Esophagus squamous epithelium (tissue), 5 donors: ENCODE measurements at regions not wholly inside any gene's neighbourhood (a gene's known extent, or its start where the extent isn't known, plus 50 kb on each side); places are given as distances from the start of the nearest gene placed in this dataset.

Experiments used
- DNase-seq: peaks from one replicate; lab custom pipeline; 2025; lab: John Stamatoyannopoulos, UW
- H3K27ac ChIP-seq, 4 donors: fragments of 200-600 bp; sonication (generic); one replicate each; pipeline ENCODE4 v1.5.1; 2016 to 2019; ENCODE audit warnings: mild to moderate bottlenecking in 1 of 4
- H3K27me3 ChIP-seq, 4 donors: fragments of 200-600 bp; sonication (generic); 1 replicate in 3 of 4; 2 replicates in 1 of 4; pipeline versions ENCODE4 v1.5.1 to v1.6.0; 2017 to 2021; ENCODE audit warnings: antibody characterized with exemption in 1 of 4
- H3K36me3 ChIP-seq, 3 donors: fragments of 200-600 bp; sonication (generic); one replicate each; pipeline ENCODE4 v1.5.1; 2016 to 2019
- H3K4me1 ChIP-seq, 3 donors: fragments of 200-600 bp; sonication (generic); one replicate each; pipeline ENCODE4 v1.5.1; 2017 to 2019
- H3K4me3 ChIP-seq, 4 donors: fragments of 200-600 bp; sonication (generic); 1 replicate in 3 of 4; 2 replicates in 1 of 4; pipeline ENCODE4 v1.5.1; 2016 to 2019; ENCODE audit warnings: mild to moderate bottlenecking in 2 of 4, moderate library complexity in 1 of 4
- H3K9me3 ChIP-seq, 3 donors: fragments of 200-600 bp; sonication (generic); one replicate each; pipeline ENCODE4 v1.5.1; 2016 to 2019
- CTCF ChIP-seq, 6 experiments: fragments of 450-650 bp in 4 of 6; fragments of 200-600 bp in 2 of 6; sonication (generic) in 2 of 6; IDR thresholded peaks; one replicate each; pipeline ENCODE4 v1.5.1; 2016 to 2019; ENCODE audit warnings: antibody characterized with exemption in 6 of 6, mild to moderate bottlenecking in 4 of 6, moderate library complexity in 4 of 6
- POLR2A ChIP-seq, 4 donors: fragments of 450-650 bp; IDR thresholded peaks; one replicate each; pipeline ENCODE4 v1.6.1; 2017; ENCODE audit warnings: antibody characterized with exemption in 4 of 4, mild to moderate bottlenecking in 4 of 4, moderate library complexity in 3 of 4
- WGBS, 2 donors: methylation state at CpG; one replicate each; pipeline ENCODE4 v1.1.5; 2018; 5-methylcytosine and 5-hydroxymethylcytosine counted together
- intact Hi-C: fragments of 100-400 bp; cut with DNase I; formaldehyde crosslinking; loops from one replicate; pipeline ENCODE4 v1.15.0; 2022
- donor health status: DM: yes; HTN: yes; CAD: no.

DNA sequence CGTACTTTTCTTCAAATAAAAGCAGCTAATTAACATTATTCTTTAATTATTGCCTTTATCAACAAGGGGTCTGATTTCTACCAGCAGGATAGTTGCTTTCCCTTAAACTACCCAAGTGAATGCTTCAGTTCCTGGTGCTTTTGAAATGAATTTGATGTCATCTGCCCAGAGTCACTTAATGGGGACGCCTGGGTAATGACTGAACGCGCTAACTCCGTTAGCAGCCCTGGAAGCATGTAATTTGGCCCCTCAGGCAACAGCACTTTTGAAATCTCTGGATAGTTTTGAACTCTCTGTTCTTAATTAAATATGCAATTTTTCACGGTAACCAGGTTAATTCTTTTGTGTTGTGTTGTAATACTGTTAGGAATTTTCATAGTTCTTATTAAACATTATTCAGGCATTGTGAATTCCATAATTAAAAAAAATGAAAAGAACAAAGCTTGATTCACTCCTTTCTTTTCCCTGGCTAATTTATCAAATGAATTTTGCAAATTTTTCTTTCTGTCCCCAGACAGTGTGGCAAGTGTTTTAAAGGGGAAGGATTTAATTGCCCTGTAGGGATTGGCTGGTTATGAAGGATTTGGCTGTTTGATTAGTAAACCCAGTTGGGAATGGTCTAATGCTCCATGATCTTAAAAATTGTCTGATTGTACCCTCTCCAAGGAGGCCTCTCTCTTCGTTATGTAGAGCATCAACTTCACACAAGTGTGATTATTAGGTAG, 137.5 kb upstream of the MYL2 start:
- Histone ChIP-seq H3K27me3 (peaks cover 0 to 14% (median 0%) of the 10 kb centered on the region in 4 donors), H3K4me1 (no peaks in the 10 kb centered on the region), H3K9me3 (no peaks in the 10 kb centered on the region), H3K4me3 (no peak overlapping the region), H3K27ac (no peak overlapping the region), H3K36me3 (no peaks in the 10 kb centered on the region)
- DNase-seq: no peak
- 63 to 68% methylated on average over 7 of the region's 7 CpGs for WGBS, 2 donors
- intact Hi-C loops: no loop called here
- TF ChIP-seq CTCF (IDR thresholded peaks at IDR 0.05): no peak
- TF ChIP-seq POLR2A (IDR thresholded peaks at IDR 0.05): no peak

- peaks cover 0 to 19% (median 0%) of the 10 kb centered on the region in 4 donors for H3K27me3 ChIP-seq
- H3K27ac ChIP-seq: peak overlapping the region in 1 of 4 donors; percentile 13
- H3K4me1 ChIP-seq: no peaks in the 10 kb centered on the region
- no peak overlapping the region for H3K4me3 ChIP-seq
- TF ChIP-seq CTCF (IDR thresholded peaks at IDR 0.05) (no peak), POLR2A (IDR thresholded peaks at IDR 0.05) (no peak)
- intact Hi-C loops: no loop called here
- DNase-seq: no peak
- H3K9me3 ChIP-seq: no peaks in the 10 kb centered on the region
- H3K36me3 ChIP-seq: no peaks in the 10 kb centered on the region
- WGBS, 2 donors: 65 to 72% methylated on average over 8 of the region's 8 CpGs
Observed at GRCh38 chr12:111056618-111057521, 136.5 kb upstream of the MYL2 start.

- DNase-seq: no peak
- Histone ChIP-seq H3K36me3 (no peaks in the 10 kb centered on the region), H3K9me3 (no peaks in the 10 kb centered on the region), H3K4me3 (no peak overlapping the region), H3K27ac (no peak overlapping the region), H3K4me1 (no peaks in the 10 kb centered on the region), H3K27me3 (peaks cover 0 to 23% (median 0%) of the 10 kb centered on the region in 4 donors)
- no peak for TF ChIP-seq CTCF (IDR thresholded peaks at IDR 0.05)
- no peak for TF ChIP-seq POLR2A (IDR thresholded peaks at IDR 0.05)
- 81 to 83% methylated on average over 1 to 7 of the region's 17 CpGs for WGBS, 2 donors
- intact Hi-C loops: no loop called here
Observed at GRCh38 chr12:111055181-111055880, 135.0 kb upstream of the MYL2 start.

GRCh38 chr12:111048991-111049390, 128.6 kb upstream of the MYL2 start:
- 37 to 64% methylated on average over 2 of the region's 2 CpGs for WGBS, 2 donors

More at GRCh38 chr12:111048991-111049390, 128.6 kb upstream of the MYL2 start:
- DNase-seq: no peak
- Histone ChIP-seq H3K27me3 (peaks cover 0 to 56% (median 0%) of the 10 kb centered on the region in 4 donors), H3K9me3 (no peaks in the 10 kb centered on the region), H3K27ac (no peak overlapping the region), H3K4me1 (no peaks in the 10 kb centered on the region), H3K36me3 (no peaks in the 10 kb centered on the region), H3K4me3 (no peak overlapping the region)
- no peak for TF ChIP-seq POLR2A (IDR thresholded peaks at IDR 0.05)
- TF ChIP-seq CTCF (IDR thresholded peaks at IDR 0.05): no peak
- intact Hi-C loops: no loop called here
